HG02852 (cell line): ENCODE measurements at regions not wholly inside any gene's neighbourhood (a gene's known extent, or its start where the extent isn't known, plus 50 kb on each side); places are given as distances from the start of the nearest gene placed in this dataset.

Experiments
- ATAC-seq: cut with Tn5 transposase; IDR thresholded peaks from one replicate; pipeline ENCODE4 v1.9.1; 2021; ENCODE audit warnings: mild to moderate bottlenecking, moderate library complexity; ENCODE audit not compliant: unreplicated experiment

GRCh38 chr2:220192994-220193753 is 565.7 kb downstream of the SLC4A3 start:
- no peak for ATAC-seq

GRCh38 chr2:220194630-220195584 is 567.5 kb downstream of the SLC4A3 start:
- no peak for ATAC-seq

- no peak for ATAC-seq
Observed at GRCh38 chr2:220198896-220199295, 571.5 kb downstream of the SLC4A3 start.

- no peak for ATAC-seq
Observed at GRCh38 chr2:220202066-220202465, 574.6 kb downstream of the SLC4A3 start.

GRCh38 chr2:220209093-220209492 is 581.7 kb downstream of the SLC4A3 start:
- no peak for ATAC-seq

GRCh38 chr2:220209751-220210150 is 582.3 kb downstream of the SLC4A3 start:
- no peak for ATAC-seq

- no peak for ATAC-seq
Observed at GRCh38 chr2:220212296-220213080, 585.1 kb downstream of the SLC4A3 start.

- no peak for ATAC-seq
Observed at GRCh38 chr2:220215785-220216184, 588.4 kb downstream of the SLC4A3 start.

- no peak for ATAC-seq
Observed at GRCh38 chr2:220219371-220219770, 591.9 kb downstream of the SLC4A3 start.

GRCh38 chr2:220220009-220220408 is 592.6 kb downstream of the SLC4A3 start:
- ATAC-seq = no peak

GRCh38 chr2:220221992-220222391 is 594.6 kb downstream of the SLC4A3 start:
- no peak for ATAC-seq

GRCh38 chr2:220224691-220225543 is 597.5 kb downstream of the SLC4A3 start:
- ATAC-seq = no peak

- no peak for ATAC-seq
Observed at GRCh38 chr2:220226076-220226475, 598.6 kb downstream of the SLC4A3 start.

GRCh38 chr2:220226546-220226945 is 599.1 kb downstream of the SLC4A3 start:
- ATAC-seq = no peak

GRCh38 chr2:220227266-220227920 is 600.0 kb downstream of the SLC4A3 start:
- no peak for ATAC-seq

GRCh38 chr2:220228310-220229006 is 601.0 kb downstream of the SLC4A3 start:
- ATAC-seq = no peak

GRCh38 chr2:220240641-220241040 is 613.2 kb downstream of the SLC4A3 start:
- ATAC-seq = no peak

GRCh38 chr2:220241423-220241822 is 614.0 kb downstream of the SLC4A3 start:
- ATAC-seq = no peak

- no peak for ATAC-seq
Observed at GRCh38 chr2:220243571-220243970, 616.1 kb downstream of the SLC4A3 start.
